ENCODE measurements at regions not wholly inside any gene's neighbourhood (a gene's known extent, or its start where the extent isn't known, plus 50 kb on each side); places are given as distances from the start of the nearest gene placed in this dataset.

GRCh38 chr18:76139844-76140243 is 355.2 kb downstream of the ZNF516 start:
- H3K9ac ChIP-seq (ENCODE audit: low read length in 5 of 5), result no peak overlapping the region
- H3K27ac ChIP-seq (ENCODE audit: low read depth, low read length), result no peak overlapping the region
- no peak overlapping the region for H3K4me3 ChIP-seq (ENCODE audit: low read depth in 1 of 5, low read length in 5 of 5)
- H3K36me3 ChIP-seq (ENCODE audit: control insufficient read depth in 5 of 5, insufficient read depth in 5 of 5, low read length in 5 of 5), result no peaks in the 10 kb centered on the region
- H3K4me1 ChIP-seq (ENCODE audit: control insufficient read depth in 5 of 5, insufficient read depth in 5 of 5, low read length in 5 of 5), result no peaks in the 10 kb centered on the region
- peaks cover 0 to 2% (median 0%) of the 10 kb centered on the region in 5 donors for H3K27me3 ChIP-seq (ENCODE audit: control insufficient read depth in 5 of 5, insufficient read depth in 4 of 5, low read length in 5 of 5)
- H3K9me3 ChIP-seq (ENCODE audit: control insufficient read depth in 5 of 5, low read length in 5 of 5), result no peaks in the 10 kb centered on the region

GRCh38 chr18:76137216-76137615 is 357.8 kb downstream of the ZNF516 start:
- Histone ChIP-seq H3K4me1 (ENCODE audit: control insufficient read depth in 5 of 5, insufficient read depth in 5 of 5, low read length in 5 of 5) (no peaks in the 10 kb centered on the region), H3K4me3 (ENCODE audit: low read depth in 1 of 5, low read length in 5 of 5) (no peak overlapping the region), H3K9ac (ENCODE audit: low read length in 5 of 5) (no peak overlapping the region), H3K27ac (ENCODE audit: low read depth, low read length) (no peak overlapping the region), H3K36me3 (ENCODE audit: control insufficient read depth in 5 of 5, insufficient read depth in 5 of 5, low read length in 5 of 5) (no peaks in the 10 kb centered on the region), H3K27me3 (ENCODE audit: control insufficient read depth in 5 of 5, insufficient read depth in 4 of 5, low read length in 5 of 5) (no peaks in the 10 kb centered on the region), H3K9me3 (ENCODE audit: control insufficient read depth in 5 of 5, low read length in 5 of 5) (no peaks in the 10 kb centered on the region)

GRCh38 chr18:76136701-76137100 is 358.3 kb downstream of the ZNF516 start:
- Histone ChIP-seq H3K9me3 (ENCODE audit: control insufficient read depth in 5 of 5, low read length in 5 of 5) (no peaks in the 10 kb centered on the region), H3K36me3 (ENCODE audit: control insufficient read depth in 5 of 5, insufficient read depth in 5 of 5, low read length in 5 of 5) (no peaks in the 10 kb centered on the region), H3K27ac (ENCODE audit: low read depth, low read length) (no peak overlapping the region), H3K9ac (ENCODE audit: low read length in 5 of 5) (no peak overlapping the region), H3K27me3 (ENCODE audit: control insufficient read depth in 5 of 5, insufficient read depth in 4 of 5, low read length in 5 of 5) (no peaks in the 10 kb centered on the region), H3K4me1 (ENCODE audit: control insufficient read depth in 5 of 5, insufficient read depth in 5 of 5, low read length in 5 of 5) (peaks cover 0 to 1% (median 0%) of the 10 kb centered on the region in 5 donors), H3K4me3 (ENCODE audit: low read depth in 1 of 5, low read length in 5 of 5) (no peak overlapping the region)

- H3K4me1 ChIP-seq (ENCODE audit: control insufficient read depth in 5 of 5, insufficient read depth in 5 of 5, low read length in 5 of 5), result peaks cover 0 to 11% (median 3%) of the 10 kb centered on the region in 5 donors
Measured at GRCh38 chr18:76134628-76135027, 360.4 kb downstream of the ZNF516 start.

GRCh38 chr18:76133873-76134272 is 361.2 kb downstream of the ZNF516 start:
- H3K9me3 ChIP-seq (ENCODE audit: control insufficient read depth in 5 of 5, low read length in 5 of 5), result no peaks in the 10 kb centered on the region
- H3K36me3 ChIP-seq (ENCODE audit: control insufficient read depth in 5 of 5, insufficient read depth in 5 of 5, low read length in 5 of 5), result no peaks in the 10 kb centered on the region
- H3K9ac ChIP-seq (ENCODE audit: low read length in 5 of 5), result no peak overlapping the region
- H3K4me3 ChIP-seq (ENCODE audit: low read depth in 1 of 5, low read length in 5 of 5), result no peak overlapping the region
- H3K27ac ChIP-seq (ENCODE audit: low read depth, low read length), result no peak overlapping the region
- H3K4me1 ChIP-seq (ENCODE audit: control insufficient read depth in 5 of 5, insufficient read depth in 5 of 5, low read length in 5 of 5), result peaks cover 0 to 11% (median 3%) of the 10 kb centered on the region in 5 donors
- no peaks in the 10 kb centered on the region for H3K27me3 ChIP-seq (ENCODE audit: control insufficient read depth in 5 of 5, insufficient read depth in 4 of 5, low read length in 5 of 5)

More at GRCh38 chr18:76134628-76135027, 360.4 kb downstream of the ZNF516 start:
- Histone ChIP-seq H3K9ac (ENCODE audit: low read length in 5 of 5) (no peak overlapping the region), H3K4me3 (ENCODE audit: low read depth in 1 of 5, low read length in 5 of 5) (no peak overlapping the region), H3K9me3 (ENCODE audit: control insufficient read depth in 5 of 5, low read length in 5 of 5) (no peaks in the 10 kb centered on the region), H3K27me3 (ENCODE audit: control insufficient read depth in 5 of 5, insufficient read depth in 4 of 5, low read length in 5 of 5) (no peaks in the 10 kb centered on the region), H3K27ac (ENCODE audit: low read depth, low read length) (no peak overlapping the region), H3K36me3 (ENCODE audit: control insufficient read depth in 5 of 5, insufficient read depth in 5 of 5, low read length in 5 of 5) (no peaks in the 10 kb centered on the region)

- Histone ChIP-seq H3K27ac (ENCODE audit: low read depth, low read length) (no peak overlapping the region), H3K4me3 (ENCODE audit: low read depth in 1 of 5, low read length in 5 of 5) (no peak overlapping the region), H3K36me3 (ENCODE audit: control insufficient read depth in 5 of 5, insufficient read depth in 5 of 5, low read length in 5 of 5) (no peaks in the 10 kb centered on the region), H3K9me3 (ENCODE audit: control insufficient read depth in 5 of 5, low read length in 5 of 5) (no peaks in the 10 kb centered on the region), H3K4me1 (ENCODE audit: control insufficient read depth in 5 of 5, insufficient read depth in 5 of 5, low read length in 5 of 5) (peaks cover 0 to 11% (median 3%) of the 10 kb centered on the region in 5 donors), H3K27me3 (ENCODE audit: control insufficient read depth in 5 of 5, insufficient read depth in 4 of 5, low read length in 5 of 5) (no peaks in the 10 kb centered on the region), H3K9ac (ENCODE audit: low read length in 5 of 5) (no peak overlapping the region)
Measured at GRCh38 chr18:76131738-76132137, 363.3 kb downstream of the ZNF516 start.

- Histone ChIP-seq H3K9ac (ENCODE audit: low read length in 5 of 5) (no peak overlapping the region), H3K27me3 (ENCODE audit: control insufficient read depth in 5 of 5, insufficient read depth in 4 of 5, low read length in 5 of 5) (no peaks in the 10 kb centered on the region), H3K4me3 (ENCODE audit: low read depth in 1 of 5, low read length in 5 of 5) (peak overlapping the region in 2 of 5 donors; percentile 33), H3K9me3 (ENCODE audit: control insufficient read depth in 5 of 5, low read length in 5 of 5) (no peaks in the 10 kb centered on the region), H3K4me1 (ENCODE audit: control insufficient read depth in 5 of 5, insufficient read depth in 5 of 5, low read length in 5 of 5) (peaks cover 2 to 15% (median 4%) of the 10 kb centered on the region in 5 donors), H3K36me3 (ENCODE audit: control insufficient read depth in 5 of 5, insufficient read depth in 5 of 5, low read length in 5 of 5) (no peaks in the 10 kb centered on the region), H3K27ac (ENCODE audit: low read depth, low read length) (no peak overlapping the region)
Measured at GRCh38 chr18:76130845-76131244, 364.2 kb downstream of the ZNF516 start.

GRCh38 chr18:76126327-76126726 is 368.7 kb downstream of the ZNF516 start:
- H3K27ac ChIP-seq (ENCODE audit: low read depth, low read length), result no peak overlapping the region
- H3K27me3 ChIP-seq (ENCODE audit: control insufficient read depth in 5 of 5, insufficient read depth in 4 of 5, low read length in 5 of 5), result no peaks in the 10 kb centered on the region
- no peaks in the 10 kb centered on the region for H3K9me3 ChIP-seq (ENCODE audit: control insufficient read depth in 5 of 5, low read length in 5 of 5)
- no peak overlapping the region for H3K4me3 ChIP-seq (ENCODE audit: low read depth in 1 of 5, low read length in 5 of 5)
- no peak overlapping the region for H3K9ac ChIP-seq (ENCODE audit: low read length in 5 of 5)
- no peaks in the 10 kb centered on the region for H3K36me3 ChIP-seq (ENCODE audit: control insufficient read depth in 5 of 5, insufficient read depth in 5 of 5, low read length in 5 of 5)
- peaks cover 2 to 14% (median 4%) of the 10 kb centered on the region in 5 donors for H3K4me1 ChIP-seq (ENCODE audit: control insufficient read depth in 5 of 5, insufficient read depth in 5 of 5, low read length in 5 of 5)

- no peaks in the 10 kb centered on the region for H3K9me3 ChIP-seq (ENCODE audit: control insufficient read depth in 5 of 5, low read length in 5 of 5)
- no peaks in the 10 kb centered on the region for H3K36me3 ChIP-seq (ENCODE audit: control insufficient read depth in 5 of 5, insufficient read depth in 5 of 5, low read length in 5 of 5)
- H3K4me3 ChIP-seq (ENCODE audit: low read depth in 1 of 5, low read length in 5 of 5), result no peak overlapping the region
- no peak overlapping the region for H3K27ac ChIP-seq (ENCODE audit: low read depth, low read length)
- H3K27me3 ChIP-seq (ENCODE audit: control insufficient read depth in 5 of 5, insufficient read depth in 4 of 5, low read length in 5 of 5), result no peaks in the 10 kb centered on the region
- no peak overlapping the region for H3K9ac ChIP-seq (ENCODE audit: low read length in 5 of 5)
- peaks cover 0 to under 1% (median 0%) of the 10 kb centered on the region in 5 donors for H3K4me1 ChIP-seq (ENCODE audit: control insufficient read depth in 5 of 5, insufficient read depth in 5 of 5, low read length in 5 of 5)
Measured at GRCh38 chr18:76121011-76121410, 374.0 kb downstream of the ZNF516 start.

- Histone ChIP-seq H3K4me1 (ENCODE audit: control insufficient read depth in 5 of 5, insufficient read depth in 5 of 5, low read length in 5 of 5) (no peaks in the 10 kb centered on the region), H3K27ac (ENCODE audit: low read depth, low read length) (no peak overlapping the region), H3K4me3 (ENCODE audit: low read depth in 1 of 5, low read length in 5 of 5) (no peak overlapping the region), H3K27me3 (ENCODE audit: control insufficient read depth in 5 of 5, insufficient read depth in 4 of 5, low read length in 5 of 5) (no peaks in the 10 kb centered on the region), H3K9ac (ENCODE audit: low read length in 5 of 5) (no peak overlapping the region), H3K36me3 (ENCODE audit: control insufficient read depth in 5 of 5, insufficient read depth in 5 of 5, low read length in 5 of 5) (no peaks in the 10 kb centered on the region), H3K9me3 (ENCODE audit: control insufficient read depth in 5 of 5, low read length in 5 of 5) (peaks cover 0 to 5% (median 3%) of the 10 kb centered on the region in 5 donors)
Measured at GRCh38 chr18:76115580-76115979, 379.5 kb downstream of the ZNF516 start.

- no peak overlapping the region for H3K4me3 ChIP-seq (ENCODE audit: low read depth in 1 of 5, low read length in 5 of 5)
- no peaks in the 10 kb centered on the region for H3K4me1 ChIP-seq (ENCODE audit: control insufficient read depth in 5 of 5, insufficient read depth in 5 of 5, low read length in 5 of 5)
- no peak overlapping the region for H3K27ac ChIP-seq (ENCODE audit: low read depth, low read length)
Measured at GRCh38 chr18:76113101-76113500, 381.9 kb downstream of the ZNF516 start.

More at GRCh38 chr18:76113101-76113500, 381.9 kb downstream of the ZNF516 start:
- no peaks in the 10 kb centered on the region for H3K36me3 ChIP-seq (ENCODE audit: control insufficient read depth in 5 of 5, insufficient read depth in 5 of 5, low read length in 5 of 5)
- peaks cover 0 to 5% (median 3%) of the 10 kb centered on the region in 5 donors for H3K9me3 ChIP-seq (ENCODE audit: control insufficient read depth in 5 of 5, low read length in 5 of 5)
- no peak overlapping the region for H3K9ac ChIP-seq (ENCODE audit: low read length in 5 of 5)
- no peaks in the 10 kb centered on the region for H3K27me3 ChIP-seq (ENCODE audit: control insufficient read depth in 5 of 5, insufficient read depth in 4 of 5, low read length in 5 of 5)
